Ishikawa (cell line): ENCODE measurements at regions not wholly inside any gene's neighbourhood (a gene's known extent, or its start where the extent isn't known, plus 50 kb on each side); places are given as distances from the start of the nearest gene placed in this dataset.

Experiments used
- CEBPB ChIP-seq: IDR thresholded peaks from 2 replicates; pipeline ENCODE4 v1.6.1; 2012
- CREB1 ChIP-seq: IDR thresholded peaks from 2 replicates; pipeline ENCODE4 v1.6.1; 2012; ENCODE audit warnings: low read depth
- EGR1 ChIP-seq: IDR thresholded peaks from 2 replicates; pipeline ENCODE4 v1.6.1; 2012
- EP300 ChIP-seq: IDR thresholded peaks from 2 replicates; pipeline ENCODE4 v1.6.1; 2012; ENCODE audit warnings: borderline replicate concordance
- FOXM1 ChIP-seq: IDR thresholded peaks from 2 replicates; pipeline ENCODE4 v1.6.1; 2012; ENCODE audit warnings: low read depth, borderline replicate concordance
- NFIC ChIP-seq: IDR thresholded peaks from 2 replicates; pipeline ENCODE4 v1.6.1; 2012
- RAD21 ChIP-seq: IDR thresholded peaks from 2 replicates; pipeline ENCODE4 v1.6.1; 2012; ENCODE audit warnings: low read depth
- TAF1 ChIP-seq: IDR thresholded peaks from 2 replicates; pipeline ENCODE4 v1.6.1; 2012; ENCODE audit warnings: low read depth, mild to moderate bottlenecking
- TCF12 ChIP-seq: IDR thresholded peaks from 2 replicates; pipeline ENCODE4 v1.6.1; 2012; ENCODE audit warnings: low read depth
- TEAD4 ChIP-seq: IDR thresholded peaks from 2 replicates; pipeline ENCODE4 v1.6.1; 2012
- YY1 ChIP-seq: IDR thresholded peaks from 2 replicates; pipeline ENCODE4 v1.6.1; 2012; ENCODE audit warnings: low read depth
- ZBTB7A ChIP-seq: IDR thresholded peaks from 2 replicates; pipeline ENCODE4 v1.6.1; 2012; ENCODE audit warnings: low read depth
- TF ChIP-seq, protein P1 (sequence below): IDR thresholded peaks from 2 replicates; pipeline ENCODE4 v1.6.1; 2012
- TF ChIP-seq, protein P2 (sequence below): IDR thresholded peaks from 2 replicates; pipeline ENCODE4 v1.6.1; 2012
- TF ChIP-seq, protein P3 (sequence below): IDR thresholded peaks from 2 replicates; pipeline ENCODE4 v1.6.1; 2012; ENCODE audit warnings: low read depth, mild to moderate bottlenecking

DNA sequence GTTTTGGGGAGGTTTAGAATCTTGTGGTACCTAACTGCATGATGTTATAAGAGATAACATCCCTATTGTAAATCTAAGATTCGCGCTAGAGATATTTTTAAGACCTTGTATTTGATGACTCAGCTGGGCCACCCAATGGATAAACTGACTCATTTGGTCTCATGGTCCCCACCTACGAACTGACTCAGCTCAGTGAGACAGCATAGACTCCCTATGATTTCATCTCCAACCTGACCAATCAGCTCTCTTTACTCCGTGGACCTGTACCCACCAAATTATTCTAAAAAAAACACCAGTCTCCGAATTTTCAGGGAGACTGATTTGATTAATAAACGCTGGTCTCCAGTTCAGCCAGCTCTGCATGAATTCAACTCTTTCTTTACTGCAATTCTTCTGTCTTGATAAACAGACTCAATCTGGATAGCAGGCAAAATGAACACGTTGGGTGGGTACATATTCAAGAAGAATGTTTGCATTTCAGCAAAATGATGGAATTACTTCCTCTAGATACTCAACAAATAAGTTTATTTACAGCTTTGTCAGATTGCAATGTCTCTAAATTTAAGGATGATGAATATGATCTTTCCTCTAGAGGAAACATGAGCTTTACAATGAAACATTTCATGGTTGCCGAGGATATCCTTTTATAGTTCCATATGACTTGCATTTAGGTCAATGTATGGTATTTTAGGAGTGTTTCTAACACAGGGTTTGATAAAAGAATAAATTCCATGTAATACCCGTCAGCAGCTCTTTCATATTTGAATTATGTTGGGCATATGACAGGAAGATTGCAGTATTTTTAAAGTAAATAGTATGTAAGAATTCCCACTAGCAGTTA lies 516.6 kb upstream of the RGS18 start:
- no peak for TF ChIP-seq TAF1
- TF ChIP-seq CEBPB = no peak
- TF ChIP-seq ZBTB7A = no peak
- no peak for TF ChIP-seq EGR1

DNA sequence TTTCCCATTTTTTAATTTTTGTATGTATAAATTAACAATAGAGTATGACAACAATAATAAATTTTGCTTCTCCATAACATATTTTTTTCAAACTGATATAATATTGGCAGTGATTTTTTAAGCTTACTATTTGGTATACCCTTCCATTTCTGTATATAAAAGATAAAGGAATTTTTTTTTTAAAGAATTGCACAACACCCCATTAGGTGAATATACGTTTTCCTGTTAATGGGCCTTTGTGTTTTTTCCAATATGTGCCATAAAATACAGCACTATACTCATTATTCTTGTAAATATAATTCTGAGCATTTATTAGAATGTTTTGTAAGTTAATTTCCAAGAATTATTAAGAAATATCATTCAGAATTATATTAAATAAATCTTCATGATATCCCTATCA lies 515.2 kb upstream of the RGS18 start:
- no peak for TF ChIP-seq RAD21
- TF ChIP-seq, protein P1, sequence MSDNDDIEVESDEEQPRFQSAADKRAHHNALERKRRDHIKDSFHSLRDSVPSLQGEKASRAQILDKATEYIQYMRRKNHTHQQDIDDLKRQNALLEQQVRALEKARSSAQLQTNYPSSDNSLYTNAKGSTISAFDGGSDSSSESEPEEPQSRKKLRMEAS = no peak
- TF ChIP-seq EP300 = no peak
- TF ChIP-seq, protein P2, sequence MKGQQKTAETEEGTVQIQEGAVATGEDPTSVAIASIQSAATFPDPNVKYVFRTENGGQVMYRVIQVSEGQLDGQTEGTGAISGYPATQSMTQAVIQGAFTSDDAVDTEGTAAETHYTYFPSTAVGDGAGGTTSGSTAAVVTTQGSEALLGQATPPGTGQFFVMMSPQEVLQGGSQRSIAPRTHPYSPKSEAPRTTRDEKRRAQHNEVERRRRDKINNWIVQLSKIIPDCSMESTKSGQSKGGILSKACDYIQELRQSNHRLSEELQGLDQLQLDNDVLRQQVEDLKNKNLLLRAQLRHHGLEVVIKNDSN = no peak
- TF ChIP-seq TEAD4 = no peak
- TF ChIP-seq CREB1 = no peak
- no peak for TF ChIP-seq CEBPB
- no peak for TF ChIP-seq NFIC
- TF ChIP-seq TAF1 = no peak
- TF ChIP-seq ZBTB7A = no peak
- no peak for TF ChIP-seq EGR1
- no peak for TF ChIP-seq TCF12
- TF ChIP-seq, protein P3, sequence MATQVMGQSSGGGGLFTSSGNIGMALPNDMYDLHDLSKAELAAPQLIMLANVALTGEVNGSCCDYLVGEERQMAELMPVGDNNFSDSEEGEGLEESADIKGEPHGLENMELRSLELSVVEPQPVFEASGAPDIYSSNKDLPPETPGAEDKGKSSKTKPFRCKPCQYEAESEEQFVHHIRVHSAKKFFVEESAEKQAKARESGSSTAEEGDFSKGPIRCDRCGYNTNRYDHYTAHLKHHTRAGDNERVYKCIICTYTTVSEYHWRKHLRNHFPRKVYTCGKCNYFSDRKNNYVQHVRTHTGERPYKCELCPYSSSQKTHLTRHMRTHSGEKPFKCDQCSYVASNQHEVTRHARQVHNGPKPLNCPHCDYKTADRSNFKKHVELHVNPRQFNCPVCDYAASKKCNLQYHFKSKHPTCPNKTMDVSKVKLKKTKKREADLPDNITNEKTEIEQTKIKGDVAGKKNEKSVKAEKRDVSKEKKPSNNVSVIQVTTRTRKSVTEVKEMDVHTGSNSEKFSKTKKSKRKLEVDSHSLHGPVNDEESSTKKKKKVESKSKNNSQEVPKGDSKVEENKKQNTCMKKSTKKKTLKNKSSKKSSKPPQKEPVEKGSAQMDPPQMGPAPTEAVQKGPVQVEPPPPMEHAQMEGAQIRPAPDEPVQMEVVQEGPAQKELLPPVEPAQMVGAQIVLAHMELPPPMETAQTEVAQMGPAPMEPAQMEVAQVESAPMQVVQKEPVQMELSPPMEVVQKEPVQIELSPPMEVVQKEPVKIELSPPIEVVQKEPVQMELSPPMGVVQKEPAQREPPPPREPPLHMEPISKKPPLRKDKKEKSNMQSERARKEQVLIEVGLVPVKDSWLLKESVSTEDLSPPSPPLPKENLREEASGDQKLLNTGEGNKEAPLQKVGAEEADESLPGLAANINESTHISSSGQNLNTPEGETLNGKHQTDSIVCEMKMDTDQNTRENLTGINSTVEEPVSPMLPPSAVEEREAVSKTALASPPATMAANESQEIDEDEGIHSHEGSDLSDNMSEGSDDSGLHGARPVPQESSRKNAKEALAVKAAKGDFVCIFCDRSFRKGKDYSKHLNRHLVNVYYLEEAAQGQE = no peak
- TF ChIP-seq FOXM1 = no peak
- TF ChIP-seq YY1 = no peak

DNA sequence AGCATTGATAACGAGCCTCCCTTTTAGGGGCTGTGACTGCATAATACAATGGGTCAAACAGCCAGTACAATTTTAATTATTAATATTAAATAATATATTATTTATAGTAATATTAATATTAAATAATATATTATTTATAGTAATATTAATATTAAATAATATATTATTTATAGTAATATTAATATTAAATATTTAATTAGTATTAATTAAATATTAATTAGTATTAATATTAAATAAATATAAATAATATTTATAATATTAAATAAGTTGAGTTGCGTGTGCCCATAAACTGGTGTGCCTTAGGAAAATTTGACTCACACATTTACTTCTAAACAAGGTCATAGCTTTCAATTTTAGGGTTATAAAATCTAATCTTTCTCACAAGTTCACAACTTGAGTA lies 509.3 kb upstream of the RGS18 start:
- TF ChIP-seq YY1 = no peak
- no peak for TF ChIP-seq TCF12
- TF ChIP-seq CREB1 = no peak
- TF ChIP-seq EP300 = no peak
- TF ChIP-seq CEBPB = no peak
- TF ChIP-seq ZBTB7A = no peak
- no peak for TF ChIP-seq TEAD4
- no peak for TF ChIP-seq FOXM1
- TF ChIP-seq TAF1 = no peak

DNA sequence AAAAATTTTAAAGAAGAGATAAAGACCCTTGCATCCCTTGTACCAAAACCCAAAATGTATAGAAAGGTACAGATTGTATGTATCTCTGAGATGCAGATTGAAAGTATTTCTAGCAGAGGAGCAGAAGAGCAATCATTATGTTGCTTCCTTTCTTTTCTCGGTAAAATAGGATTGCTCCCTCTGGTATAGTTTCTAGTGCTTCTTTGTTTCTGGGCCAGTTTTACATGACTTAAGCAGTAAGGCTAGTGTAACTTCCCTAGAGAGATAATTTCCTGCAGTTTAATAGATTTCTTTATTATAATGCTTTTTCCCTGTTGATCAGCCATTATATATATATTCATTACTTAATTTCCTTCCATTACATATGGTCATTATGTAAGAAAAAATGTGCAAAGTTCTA lies 496.2 kb upstream of the RGS18 start:
- no peak for TF ChIP-seq CEBPB
- no peak for TF ChIP-seq RAD21
- no peak for TF ChIP-seq FOXM1
- TF ChIP-seq, protein P2 = no peak
- no peak for TF ChIP-seq TCF12
- no peak for TF ChIP-seq EP300
- TF ChIP-seq TAF1 = no peak
- TF ChIP-seq NFIC = no peak
- no peak for TF ChIP-seq ZBTB7A
- TF ChIP-seq CREB1 = no peak
- no peak for TF ChIP-seq YY1
- no peak for TF ChIP-seq TEAD4
- TF ChIP-seq, protein P1 = no peak
- TF ChIP-seq, protein P3 = no peak
- no peak for TF ChIP-seq EGR1

DNA sequence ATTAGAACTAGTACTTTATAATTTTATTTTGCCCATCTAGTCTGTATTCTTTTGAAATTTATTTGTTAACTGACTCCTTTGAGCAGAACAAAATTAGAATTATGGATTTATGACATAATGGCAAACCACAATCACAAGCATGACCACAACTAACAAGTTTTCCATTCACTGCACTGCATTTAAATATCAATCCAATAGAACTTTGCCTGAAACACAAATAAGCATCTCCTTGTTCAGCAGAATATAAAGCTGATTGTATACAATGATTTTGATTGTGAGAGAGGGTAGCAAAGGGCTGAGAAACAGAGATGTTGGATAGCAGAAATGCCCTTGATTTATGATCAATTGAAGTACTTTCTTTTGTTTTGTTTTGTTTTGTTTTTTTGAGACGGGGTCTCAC lies 495.5 kb upstream of the RGS18 start:
- TF ChIP-seq, protein P3 = no peak
- TF ChIP-seq FOXM1 = no peak
